ENCODE measurements at regions not wholly inside any gene's neighbourhood (a gene's known extent, or its start where the extent isn't known, plus 50 kb on each side); places are given as distances from the start of the nearest gene placed in this dataset.

DNA sequence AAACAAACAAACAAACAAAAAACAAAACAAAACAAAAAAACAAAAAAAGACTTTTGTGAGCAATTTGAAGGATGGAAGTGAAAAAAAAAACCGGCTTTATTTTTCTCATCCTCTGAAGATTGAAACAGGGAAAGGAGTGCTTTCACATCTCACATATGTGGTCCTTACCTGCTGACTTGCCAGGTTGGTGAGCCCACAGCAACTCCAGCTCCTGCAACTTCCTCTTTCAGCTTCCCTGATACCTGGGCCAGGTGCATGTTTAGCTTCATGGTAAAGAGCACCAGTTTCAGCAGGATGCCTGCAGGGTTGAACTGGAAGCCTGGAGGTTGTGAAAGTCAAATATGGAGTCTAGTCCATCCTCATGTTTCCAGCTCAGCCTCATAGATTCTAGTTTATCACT is 221.2 kb upstream of the OTX2 start:
- no peak for TF ChIP-seq POLR2A (IDR thresholded peaks at IDR 0.05)
- TF ChIP-seq, protein P1, sequence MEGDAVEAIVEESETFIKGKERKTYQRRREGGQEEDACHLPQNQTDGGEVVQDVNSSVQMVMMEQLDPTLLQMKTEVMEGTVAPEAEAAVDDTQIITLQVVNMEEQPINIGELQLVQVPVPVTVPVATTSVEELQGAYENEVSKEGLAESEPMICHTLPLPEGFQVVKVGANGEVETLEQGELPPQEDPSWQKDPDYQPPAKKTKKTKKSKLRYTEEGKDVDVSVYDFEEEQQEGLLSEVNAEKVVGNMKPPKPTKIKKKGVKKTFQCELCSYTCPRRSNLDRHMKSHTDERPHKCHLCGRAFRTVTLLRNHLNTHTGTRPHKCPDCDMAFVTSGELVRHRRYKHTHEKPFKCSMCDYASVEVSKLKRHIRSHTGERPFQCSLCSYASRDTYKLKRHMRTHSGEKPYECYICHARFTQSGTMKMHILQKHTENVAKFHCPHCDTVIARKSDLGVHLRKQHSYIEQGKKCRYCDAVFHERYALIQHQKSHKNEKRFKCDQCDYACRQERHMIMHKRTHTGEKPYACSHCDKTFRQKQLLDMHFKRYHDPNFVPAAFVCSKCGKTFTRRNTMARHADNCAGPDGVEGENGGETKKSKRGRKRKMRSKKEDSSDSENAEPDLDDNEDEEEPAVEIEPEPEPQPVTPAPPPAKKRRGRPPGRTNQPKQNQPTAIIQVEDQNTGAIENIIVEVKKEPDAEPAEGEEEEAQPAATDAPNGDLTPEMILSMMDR (IDR thresholded peaks at IDR 0.05): no peak

Measured in Peyer's patch (tissue), 4 donors.